HG03066 (cell line): ENCODE measurements at regions not wholly inside any gene's neighbourhood (a gene's known extent, or its start where the extent isn't known, plus 50 kb on each side); places are given as distances from the start of the nearest gene placed in this dataset.

Experiments used
- ATAC-seq: cut with Tn5 transposase; IDR thresholded peaks from one replicate; pipeline ENCODE4 v1.9.1; 2021; ENCODE audit warnings: low read depth; ENCODE audit not compliant: unreplicated experiment

DNA sequence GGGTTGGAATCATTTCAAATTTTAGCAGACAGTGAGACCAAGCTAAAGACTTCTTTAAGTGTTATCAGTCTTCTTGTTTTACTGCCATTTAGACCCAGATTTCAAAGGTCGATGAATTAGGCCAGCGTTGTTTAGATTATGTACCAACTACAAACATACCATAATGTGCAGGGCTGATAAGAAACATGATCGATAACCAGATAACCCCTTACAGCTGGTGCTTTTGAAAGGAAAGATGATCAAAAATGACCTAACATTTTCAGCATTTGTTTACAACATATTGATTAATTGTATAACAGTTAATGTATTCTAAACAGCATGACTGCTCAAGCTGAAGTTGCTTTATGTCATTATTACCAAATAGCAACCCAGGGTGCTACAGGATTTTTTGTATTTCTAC lies 400.4 kb upstream of the FAM241A start:
- ATAC-seq = no peak

DNA sequence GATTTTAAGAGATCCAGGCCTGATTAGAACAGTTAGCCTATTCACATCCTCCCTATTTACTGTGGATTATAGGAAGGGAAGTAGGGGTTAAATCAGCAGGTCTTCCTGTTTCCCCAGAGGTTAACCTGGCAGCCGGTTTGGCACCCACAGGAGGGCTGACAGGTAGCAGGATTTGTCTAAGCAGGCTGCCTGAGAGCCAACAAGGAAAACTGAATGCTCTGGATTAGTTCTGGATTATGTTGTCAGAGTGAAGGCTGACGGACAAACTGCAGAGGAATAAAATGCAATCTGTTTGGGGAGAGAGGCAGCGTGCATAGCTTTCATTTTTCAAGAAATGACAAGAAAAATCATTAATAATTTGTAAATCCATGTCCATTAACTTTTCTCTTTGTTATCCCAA lies 397.1 kb upstream of the FAM241A start:
- no peak for ATAC-seq

DNA sequence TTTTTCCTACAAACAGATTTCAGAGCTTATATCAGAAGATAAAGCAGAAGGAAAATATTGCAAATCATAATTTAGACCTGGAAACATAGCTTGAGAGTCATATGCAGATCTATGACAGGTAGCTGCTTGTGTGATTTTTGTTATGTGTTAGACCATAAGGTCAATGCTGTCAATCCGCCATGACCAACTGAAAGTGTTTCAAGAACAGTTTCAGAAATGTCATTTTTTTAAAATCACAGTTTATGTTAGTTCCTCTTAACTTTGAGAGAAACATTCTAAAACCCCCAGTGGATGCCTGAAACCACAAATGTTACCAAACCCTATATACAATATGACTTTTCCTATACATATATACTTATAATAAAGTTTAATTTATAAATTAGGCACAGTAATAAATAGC lies 391.3 kb upstream of the FAM241A start:
- no peak for ATAC-seq

DNA sequence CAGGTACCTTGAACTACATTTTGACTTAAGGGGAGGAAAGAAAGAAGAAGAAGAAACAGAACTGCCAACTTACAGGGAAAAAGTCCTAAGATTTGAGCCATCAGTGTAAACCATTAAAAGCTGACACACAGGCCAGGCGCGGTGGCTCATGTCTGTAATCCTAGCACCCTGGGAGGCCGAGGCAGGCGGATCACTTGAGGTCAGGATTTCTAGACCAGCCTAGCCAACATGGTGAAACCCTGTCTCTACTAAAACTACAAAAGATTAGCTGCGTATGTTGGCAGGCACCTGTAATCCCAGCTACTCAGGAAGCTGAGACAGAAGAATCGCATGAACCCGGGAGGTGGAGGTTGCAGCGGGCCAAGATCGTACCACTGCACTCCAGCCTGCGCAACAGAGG lies 389.7 kb upstream of the FAM241A start:
- ATAC-seq = no peak

DNA sequence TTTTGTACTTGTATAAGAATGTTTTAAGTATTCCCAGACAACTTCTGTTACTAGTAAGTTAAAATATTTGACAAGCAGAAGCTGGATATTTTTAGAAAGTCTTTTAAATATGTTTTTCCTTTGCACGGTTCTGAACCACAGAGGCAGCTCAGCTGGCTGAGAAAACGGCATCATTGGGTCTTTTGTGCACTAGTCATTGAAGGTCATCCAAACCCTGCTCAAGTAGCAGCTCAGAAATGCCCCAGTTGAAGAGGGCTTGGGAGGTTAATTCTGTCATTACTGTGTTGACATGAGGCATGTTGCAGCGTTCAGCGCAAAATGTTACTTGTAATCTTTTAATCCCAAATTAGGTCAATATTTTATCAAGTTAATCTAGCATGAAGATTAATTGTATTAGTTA lies 383.7 kb upstream of the FAM241A start:
- no peak for ATAC-seq

DNA sequence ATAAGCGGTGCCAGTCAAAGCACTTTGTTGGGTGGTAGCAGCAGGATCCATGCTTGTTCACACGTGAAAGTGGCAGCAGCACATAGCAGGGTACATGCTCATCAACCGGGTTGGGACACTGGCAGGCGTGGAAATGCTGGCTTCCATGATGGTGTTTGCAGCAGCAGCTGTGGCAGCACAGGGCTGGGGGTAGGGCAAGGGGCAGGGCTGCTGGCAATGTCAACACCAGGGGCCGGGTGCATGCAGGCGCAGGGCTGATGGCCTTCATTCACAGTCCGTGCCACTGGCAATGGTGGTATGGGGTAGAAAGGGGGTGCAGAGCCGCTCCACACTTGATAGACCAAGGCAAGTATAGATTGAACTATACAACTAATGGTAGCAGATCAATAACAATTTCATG lies 374.7 kb upstream of the FAM241A start:
- ATAC-seq = no peak

DNA sequence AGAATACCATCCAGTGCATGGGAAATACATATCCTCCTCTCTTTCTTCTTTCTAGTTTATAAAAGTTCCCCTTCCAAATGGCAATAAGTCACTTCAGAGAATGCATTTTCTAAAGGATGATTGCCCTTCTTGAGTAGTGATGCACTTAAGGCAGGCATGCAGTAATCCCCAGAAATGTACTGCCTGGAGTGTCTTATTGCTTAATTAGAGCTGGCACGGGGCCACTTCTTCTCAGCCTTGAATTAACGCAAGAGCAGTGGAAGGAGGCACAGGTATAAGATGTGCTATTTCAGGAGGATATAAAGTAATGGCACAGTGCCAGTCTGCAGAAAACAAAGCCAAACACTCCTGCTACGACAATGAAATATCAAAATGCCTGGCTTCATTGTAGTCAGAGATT lies 371.4 kb upstream of the FAM241A start:
- no peak for ATAC-seq

DNA sequence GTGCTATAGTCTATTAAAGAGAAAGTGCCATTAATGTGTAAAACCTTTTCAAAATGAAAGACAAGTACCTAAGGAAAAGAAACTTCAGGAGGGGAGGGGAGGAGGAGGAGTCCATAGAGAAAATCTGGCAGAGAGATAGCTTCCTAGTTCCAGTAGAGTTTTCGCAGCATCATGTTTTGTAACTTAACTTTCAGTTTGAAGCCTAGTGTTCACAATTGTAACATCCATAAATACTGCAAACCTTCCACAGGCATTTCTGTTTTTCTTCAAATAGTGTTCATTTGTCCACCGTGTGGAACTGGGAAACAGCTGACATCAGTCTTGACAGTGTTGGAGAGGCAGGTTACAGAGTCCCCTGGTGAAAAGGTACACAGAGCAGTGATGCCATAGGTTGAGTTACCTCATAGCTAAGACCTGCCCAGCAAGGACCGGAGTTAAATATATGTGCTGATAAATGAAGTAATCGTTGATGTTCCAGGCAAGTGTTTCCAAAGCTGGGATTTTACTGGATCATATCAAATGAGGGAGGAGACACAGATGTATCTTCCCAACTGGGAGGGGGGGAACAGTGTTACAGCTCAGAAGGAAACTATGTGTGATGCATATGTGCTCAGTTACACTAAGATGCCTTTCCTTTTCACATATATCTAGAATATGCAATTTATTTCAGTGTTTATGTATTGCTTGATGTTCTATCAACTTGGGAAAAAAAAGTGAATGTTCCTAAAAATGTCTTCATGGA lies 369.5 kb upstream of the FAM241A start:
- no peak for ATAC-seq

DNA sequence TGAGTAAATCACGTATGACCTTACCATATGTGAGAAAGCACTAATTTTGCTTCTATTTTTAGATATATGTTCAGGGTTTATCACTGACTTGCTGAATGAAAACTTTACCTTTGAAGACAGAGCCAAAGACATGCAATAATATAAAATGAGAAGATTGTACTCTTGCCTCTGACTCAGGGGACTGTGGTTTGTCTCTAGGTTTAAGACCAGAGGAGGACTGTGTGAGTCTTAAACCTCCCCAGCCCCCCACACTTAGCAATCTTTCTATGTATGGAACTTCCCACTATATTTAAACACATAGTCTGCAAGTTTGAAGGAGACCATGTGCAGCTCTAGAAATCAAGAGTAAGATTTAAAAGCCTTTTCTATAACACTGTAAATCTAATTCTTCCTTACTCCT lies 368.7 kb upstream of the FAM241A start:
- ATAC-seq = no peak

DNA sequence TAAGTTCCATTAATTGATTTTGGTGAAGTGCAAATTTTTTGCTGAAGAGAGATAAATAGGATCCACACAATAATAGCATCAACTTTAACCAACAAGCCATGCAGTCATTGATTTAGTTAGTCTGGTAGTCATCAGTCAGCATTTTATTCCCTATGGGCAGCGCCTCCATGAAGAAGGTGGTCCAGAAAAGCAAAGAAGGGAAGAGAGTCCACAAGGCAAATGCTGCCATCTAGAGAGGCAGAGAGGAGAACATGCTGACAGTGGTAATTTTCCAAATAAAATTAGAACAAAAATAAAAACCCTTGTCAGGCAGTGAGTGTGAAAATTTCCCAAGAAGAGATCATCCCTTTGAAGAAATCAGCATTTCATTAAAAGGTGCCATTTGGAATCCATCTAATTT lies 366.7 kb upstream of the FAM241A start:
- ATAC-seq = no peak

DNA sequence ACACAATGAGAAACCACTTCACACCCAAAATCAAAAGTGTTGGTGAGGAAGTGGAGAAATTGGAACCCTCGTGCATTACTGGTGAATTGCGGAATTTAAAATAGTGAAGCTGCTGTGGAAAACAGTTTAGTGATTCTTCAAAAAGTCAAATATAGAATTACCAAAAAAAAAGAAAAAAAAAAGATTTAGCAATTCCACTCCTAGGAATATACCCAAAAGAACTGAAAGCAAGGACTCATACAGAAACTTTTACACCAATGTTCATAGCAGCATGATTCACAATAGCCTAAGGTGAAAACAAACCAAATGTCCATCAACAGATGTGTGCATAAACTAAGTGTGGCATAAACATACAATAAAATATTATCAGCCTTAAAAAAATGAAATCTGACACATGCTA lies 364.3 kb upstream of the FAM241A start:
- no peak for ATAC-seq

DNA sequence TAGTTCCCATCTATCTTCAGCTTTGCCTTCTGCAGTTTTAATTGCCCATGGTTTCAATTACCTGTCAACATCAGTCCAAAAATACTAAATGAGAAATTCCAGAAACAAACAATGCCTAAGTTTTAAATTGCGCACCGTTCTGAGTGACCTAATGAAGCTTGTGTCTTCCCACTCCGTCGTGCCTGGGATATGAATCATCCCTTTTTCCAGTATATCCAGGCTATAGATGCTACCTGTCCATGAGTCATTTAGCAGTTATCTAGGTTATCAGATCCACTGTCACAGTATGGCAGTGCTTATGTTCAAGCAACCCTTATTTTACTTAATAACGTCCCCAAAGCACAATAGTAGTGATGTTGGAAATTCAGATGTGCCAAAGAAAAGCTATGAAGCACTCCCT lies 363.6 kb upstream of the FAM241A start:
- no peak for ATAC-seq

DNA sequence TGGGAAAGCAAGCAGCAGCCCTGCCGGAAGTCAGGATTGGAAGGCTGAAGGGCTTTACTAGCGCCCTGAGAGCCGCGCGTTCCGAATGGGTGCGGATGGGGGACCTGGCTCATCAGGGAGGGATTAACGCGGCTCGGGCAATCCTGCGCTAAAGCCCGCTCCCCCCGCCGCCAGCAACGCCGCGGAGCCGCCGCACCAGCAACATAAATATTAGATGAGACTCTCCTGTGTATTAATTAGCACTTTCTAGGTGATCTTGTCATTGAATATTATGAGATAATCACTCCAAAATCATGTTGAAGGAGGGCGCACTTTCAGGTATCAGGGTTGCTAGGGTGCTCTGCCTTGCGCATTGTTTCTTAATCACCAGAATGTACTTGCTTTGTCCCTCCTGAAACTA lies 357.2 kb upstream of the FAM241A start:
- no peak for ATAC-seq

DNA sequence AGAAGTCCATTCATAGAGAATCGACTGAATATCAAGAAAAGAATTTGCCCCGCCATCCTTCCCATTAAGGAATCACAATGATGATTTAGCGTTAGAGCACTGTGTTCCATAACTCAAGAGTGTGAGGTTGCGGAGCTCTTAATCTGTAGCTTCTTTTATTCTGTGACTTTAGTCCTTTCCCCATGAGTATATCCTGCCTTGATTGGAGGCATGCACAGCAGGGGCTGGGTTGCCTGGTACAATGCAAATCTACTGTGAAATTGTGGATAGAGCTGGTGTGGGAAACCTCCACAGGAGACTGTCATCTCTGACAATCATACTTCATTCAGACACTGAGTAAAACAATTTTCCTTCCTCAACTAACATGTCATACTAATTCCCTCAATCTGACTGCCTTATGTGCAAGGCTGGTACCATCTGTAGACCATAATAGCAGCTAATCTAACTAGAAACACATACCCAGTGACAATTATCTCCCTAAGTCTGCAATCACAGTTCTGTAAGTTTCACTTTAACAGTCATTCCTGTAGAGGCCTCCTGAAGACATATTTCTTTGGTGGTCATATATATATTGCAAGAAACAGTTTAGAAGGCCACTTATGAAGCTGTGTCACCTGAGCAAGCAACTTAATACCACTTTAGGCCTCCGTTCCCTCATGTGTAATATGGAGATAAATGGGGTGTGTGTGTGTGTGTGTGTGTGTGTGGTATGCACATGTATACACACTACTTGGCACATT lies 355.2 kb upstream of the FAM241A start:
- no peak for ATAC-seq

DNA sequence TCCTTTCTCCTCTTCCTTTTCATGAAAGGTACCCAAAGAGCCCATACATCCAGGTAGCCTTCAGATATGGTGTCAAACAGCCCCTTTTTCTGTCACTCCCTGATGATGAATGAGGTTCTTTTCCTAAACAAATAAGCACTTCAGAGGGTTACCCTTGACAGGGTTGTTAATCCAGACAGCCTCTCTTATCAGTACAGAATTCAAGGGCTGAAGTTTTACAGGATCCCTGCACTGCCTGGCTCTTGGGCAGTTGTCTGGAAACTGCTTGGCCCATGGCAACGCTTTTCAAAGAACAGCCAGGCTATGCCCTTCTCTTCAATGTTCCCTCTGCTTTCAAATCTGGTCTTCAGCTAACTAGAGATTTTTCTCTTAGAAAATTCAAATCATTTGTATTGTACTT lies 352.6 kb upstream of the FAM241A start:
- ATAC-seq = no peak

DNA sequence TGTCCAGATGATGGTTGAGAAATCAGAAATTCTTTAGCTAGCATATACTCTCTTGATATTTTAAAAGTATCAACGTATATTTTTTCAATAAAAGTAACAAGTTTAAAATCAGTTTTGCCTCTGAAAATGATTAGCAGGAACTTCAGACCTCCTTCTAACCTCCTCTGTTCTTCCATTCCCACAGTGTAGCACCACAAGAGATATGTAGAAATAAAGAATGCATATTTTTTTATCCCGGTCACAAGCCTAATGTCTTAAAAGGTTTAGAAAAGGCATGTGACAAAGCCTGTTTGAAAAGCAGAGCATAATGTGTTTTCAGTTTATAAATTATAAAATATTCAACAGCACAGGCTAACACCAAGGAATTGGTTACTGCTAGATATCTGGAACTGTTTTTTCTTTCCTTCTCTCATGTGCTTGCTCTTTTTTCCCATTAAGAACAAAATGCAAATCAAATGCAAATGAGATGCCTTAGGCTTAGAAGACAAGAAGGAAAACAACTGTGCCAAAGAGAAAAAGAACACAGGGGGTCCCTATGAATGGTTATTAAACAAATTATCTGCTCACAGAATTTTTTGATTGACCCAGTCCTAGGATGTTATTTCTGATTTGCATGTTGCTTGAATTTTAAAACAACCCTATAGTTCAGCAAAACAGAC lies 351.7 kb upstream of the FAM241A start:
- ATAC-seq = no peak

DNA sequence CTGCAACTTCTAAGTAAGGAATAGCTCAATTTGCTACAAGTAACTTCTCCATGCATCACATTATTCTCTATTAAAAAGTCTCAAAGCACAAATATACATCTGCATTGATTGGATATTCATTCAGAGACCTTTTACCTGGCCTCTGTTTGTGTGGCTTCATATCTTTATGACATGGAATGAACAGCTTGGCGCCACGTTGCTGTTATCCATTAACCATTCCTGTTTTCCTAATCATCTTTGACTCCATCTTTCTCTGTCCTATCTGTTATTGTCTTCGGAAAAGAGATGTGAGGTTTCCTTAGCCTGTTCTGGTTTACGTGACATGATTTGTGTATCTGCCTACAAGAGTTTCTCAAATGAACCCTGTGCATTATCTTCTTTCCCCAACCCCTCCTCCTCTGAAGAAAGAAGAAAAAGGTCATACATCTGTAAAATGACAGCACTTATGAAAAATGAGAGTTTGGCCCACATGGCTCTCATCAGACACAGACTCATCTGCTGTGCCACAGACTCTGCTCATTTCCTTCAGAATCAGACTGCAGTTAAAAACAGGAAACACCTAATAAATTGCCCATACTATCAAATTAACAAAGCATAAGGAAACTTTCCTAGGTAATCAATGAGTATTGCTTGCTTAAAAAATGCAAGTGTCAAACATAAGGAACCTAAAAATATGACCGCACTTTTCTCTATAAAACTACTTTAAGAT lies 347.6 kb upstream of the FAM241A start:
- ATAC-seq = no peak

DNA sequence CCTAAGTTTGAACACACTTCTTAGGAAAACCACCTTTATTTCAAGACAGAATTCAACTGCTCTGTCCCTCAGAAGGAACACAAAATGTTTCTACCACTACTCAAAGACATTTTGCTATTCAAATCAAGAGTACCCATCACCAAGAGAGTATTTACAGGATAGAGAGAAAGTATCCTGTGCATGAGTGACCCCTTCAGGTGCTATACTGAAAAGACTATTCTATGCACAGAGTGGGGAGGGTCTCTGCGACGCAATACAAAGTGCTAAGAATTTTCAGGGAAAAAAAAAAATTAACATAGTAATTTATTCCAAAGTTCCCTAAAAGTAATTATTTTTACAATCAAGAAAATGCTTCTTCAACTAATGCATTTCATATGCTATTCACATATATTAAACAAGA lies 346.4 kb upstream of the FAM241A start:
- no peak for ATAC-seq

DNA sequence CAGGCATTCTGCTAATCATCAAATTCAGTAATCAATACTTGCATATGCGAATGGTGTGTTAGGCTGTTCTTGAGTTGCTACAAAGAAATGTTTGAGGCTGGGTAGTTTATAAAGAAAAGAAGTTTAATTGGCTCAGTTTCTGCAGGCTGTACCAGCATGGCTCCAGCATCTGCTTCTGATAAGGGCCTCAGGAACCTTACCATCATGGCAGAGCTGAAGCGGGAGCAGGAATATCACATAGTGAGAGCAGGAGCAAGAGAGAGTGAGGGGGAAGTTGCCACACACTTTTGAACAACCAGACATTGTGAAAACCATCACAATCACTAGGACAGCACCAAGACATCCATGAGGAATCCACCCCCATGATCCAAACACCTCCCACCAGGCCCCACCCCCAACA lies 344.7 kb upstream of the FAM241A start:
- ATAC-seq = no peak

DNA sequence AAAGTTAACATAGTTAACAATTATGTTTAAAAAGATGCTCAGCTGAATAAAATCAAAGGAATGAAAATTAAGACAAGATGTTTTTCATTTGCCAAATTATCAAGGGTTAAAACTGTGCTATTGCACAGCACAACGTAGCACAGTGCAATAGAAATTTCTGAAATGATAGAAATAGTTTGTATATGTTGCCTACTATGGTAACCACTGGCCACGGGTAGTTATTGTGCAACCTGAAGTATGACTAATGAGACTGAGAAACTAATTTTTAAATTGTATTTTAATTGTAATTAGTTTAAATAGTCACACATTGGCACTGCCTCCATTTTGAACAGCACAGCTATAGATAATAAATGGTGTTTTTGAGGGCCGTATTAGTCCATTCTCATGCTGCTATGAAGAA lies 343.1 kb upstream of the FAM241A start:
- no peak for ATAC-seq

DNA sequence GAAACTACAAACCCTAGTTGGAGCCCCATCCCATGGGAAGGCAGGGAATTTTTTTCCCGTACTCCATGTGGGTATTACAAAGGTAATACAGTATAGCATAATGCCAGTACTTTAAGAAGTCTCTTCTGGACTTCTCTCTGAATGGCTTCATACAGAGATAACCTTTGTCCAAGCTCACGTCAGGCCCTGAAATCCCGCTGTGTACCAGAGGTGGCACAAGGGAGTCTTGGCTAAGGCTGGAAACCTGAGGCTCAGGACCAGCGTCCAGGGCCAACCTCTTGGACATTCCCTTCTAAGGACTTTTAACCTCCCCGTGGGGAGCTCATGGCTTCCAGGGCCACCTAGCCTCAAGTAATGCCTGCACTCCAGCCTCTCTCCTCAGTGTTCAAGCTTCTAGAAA lies 338.9 kb upstream of the FAM241A start:
- no peak for ATAC-seq
